ENCODE measurements at regions not wholly inside any gene's neighbourhood (a gene's known extent, or its start where the extent isn't known, plus 50 kb on each side); places are given as distances from the start of the nearest gene placed in this dataset.

- H3K4me3 ChIP-seq (ENCODE audit: low read depth, low read length) = no peak overlapping the region
- DNase-seq (ENCODE audit: low read depth) = no peak
- TF ChIP-seq CTCF (conservative IDR thresholded peaks at IDR 0.05; ENCODE audit: low read depth, low read length) = no peak
These were observed 67.1 kb upstream of the SPIN2A start for GRCh38 chrX:57204306-57204705.

GRCh38 chrX:57211906-57212305, 74.6 kb upstream of the FAAH2 start:
- peak; percentile 9 for TF ChIP-seq CTCF (conservative IDR thresholded peaks at IDR 0.05; ENCODE audit: low read depth, low read length)
- H3K4me3 ChIP-seq (ENCODE audit: low read depth, low read length) = no peak overlapping the region

GRCh38 chrX:57227691-57228090, 58.8 kb upstream of the FAAH2 start:
- TF ChIP-seq CTCF (conservative IDR thresholded peaks at IDR 0.05; ENCODE audit: low read depth, low read length) = no peak
- no peak for DNase-seq (ENCODE audit: low read depth)
- no peak overlapping the region for H3K4me3 ChIP-seq (ENCODE audit: low read depth, low read length)

More at GRCh38 chrX:57211906-57212305, 74.6 kb upstream of the FAAH2 start:
- DNase-seq (ENCODE audit: low read depth) = no peak

- DNase-seq (ENCODE audit: low read depth) = no peak
- no peak overlapping the region for H3K4me3 ChIP-seq (ENCODE audit: low read depth, low read length)
- TF ChIP-seq CTCF (conservative IDR thresholded peaks at IDR 0.05; ENCODE audit: low read depth, low read length) = no peak
These were observed 53.7 kb upstream of the FAAH2 start for GRCh38 chrX:57232658-57233360.
